ENCODE measurements at regions not wholly inside any gene's neighbourhood (a gene's known extent, or its start where the extent isn't known, plus 50 kb on each side); places are given as distances from the start of the nearest gene placed in this dataset.

GRCh38 chr4:131430302-131430701, 1718.8 kb upstream of the PCDH10 start:
- no peak overlapping the region for H2AFZ ChIP-seq (ENCODE audit: low read length)
- H3K36me3 ChIP-seq (replicated peaks in 1 of 2; ENCODE audit: control insufficient read depth in 2 of 2, insufficient read depth in 2 of 2, low read length in 2 of 2), result no peaks in the 10 kb centered on the region
- no peak overlapping the region for H4K8ac ChIP-seq (ENCODE audit: low read depth, low read length)
- no peaks in the 10 kb centered on the region for H3K79me1 ChIP-seq (ENCODE audit: low read depth, low read length)
- no peaks in the 10 kb centered on the region for H3K27me3 ChIP-seq (ENCODE audit: control insufficient read depth in 3 of 3, insufficient read depth in 3 of 3, low read depth in 1 of 3, low read length in 3 of 3)
- H2BK15ac ChIP-seq (ENCODE audit: low read length), result no peak overlapping the region
- H4K91ac ChIP-seq (ENCODE audit: low read depth, low read length, poor library complexity), result no peak overlapping the region
- no CpG with 5 or more reads among the region's 3 CpGs for WGBS, 2 donors (ENCODE audit: extremely low coverage in 2 of 2, insufficient read length in 2 of 2, insufficient replicate concordance in 1 of 2)
- H3K23ac ChIP-seq (ENCODE audit: low read depth, low read length, poor library complexity), result no peak overlapping the region
- no peak for DNase-seq (ENCODE audit: low spot score)
- H3K14ac ChIP-seq (ENCODE audit: low read length), result no peak overlapping the region
- no peak overlapping the region for H2BK120ac ChIP-seq (ENCODE audit: low read depth, low read length)
- no peak overlapping the region for H3K4me3 ChIP-seq (ENCODE audit: low read length in 2 of 2)
- H3K9ac ChIP-seq (ENCODE audit: low read depth, low read length, poor library complexity), result no peak overlapping the region
- no peak overlapping the region for H3K4me2 ChIP-seq (ENCODE audit: insufficient read depth, low read length, poor library complexity, severe bottlenecking)
- no peaks in the 10 kb centered on the region for H3K4me1 ChIP-seq (ENCODE audit: control insufficient read depth in 2 of 2, insufficient read depth in 1 of 2, low read depth in 1 of 2, low read length in 2 of 2)
- H2BK5ac ChIP-seq (ENCODE audit: low read length), result no peak overlapping the region
- H3K9me3 ChIP-seq (replicated peaks in 1 of 2; ENCODE audit: control insufficient read depth in 2 of 2, insufficient read depth in 1 of 2, low read depth in 1 of 2, low read length in 2 of 2), result no peaks in the 10 kb centered on the region
- H3K4ac ChIP-seq (ENCODE audit: low read length), result no peak overlapping the region
- no peak overlapping the region for H2AK5ac ChIP-seq (ENCODE audit: low read depth, low read length)
- no peak overlapping the region for H2BK12ac ChIP-seq (ENCODE audit: low read length)
- H3K18ac ChIP-seq (ENCODE audit: low read length), result no peak overlapping the region
- no peak overlapping the region for H3K27ac ChIP-seq (replicated peaks; ENCODE audit: low read length)

- Histone ChIP-seq H3K9ac (ENCODE audit: low read depth, low read length, poor library complexity) (no peak overlapping the region), H3K4me3 (ENCODE audit: low read length in 2 of 2) (no peak overlapping the region), H3K9me3 (replicated peaks in 1 of 2; ENCODE audit: control insufficient read depth in 2 of 2, insufficient read depth in 1 of 2, low read depth in 1 of 2, low read length in 2 of 2) (no peaks in the 10 kb centered on the region), H2AFZ (ENCODE audit: low read length) (no peak overlapping the region), H3K18ac (ENCODE audit: low read length) (no peak overlapping the region), H3K14ac (ENCODE audit: low read length) (no peak overlapping the region), H4K91ac (ENCODE audit: low read depth, low read length, poor library complexity) (no peak overlapping the region), H3K27ac (replicated peaks; ENCODE audit: low read length) (no peak overlapping the region), H3K4me2 (ENCODE audit: insufficient read depth, low read length, poor library complexity, severe bottlenecking) (no peak overlapping the region), H3K4ac (ENCODE audit: low read length) (no peak overlapping the region), H3K27me3 (ENCODE audit: control insufficient read depth in 3 of 3, insufficient read depth in 3 of 3, low read depth in 1 of 3, low read length in 3 of 3) (no peaks in the 10 kb centered on the region), H2AK5ac (ENCODE audit: low read depth, low read length) (no peak overlapping the region), H2BK15ac (ENCODE audit: low read length) (no peak overlapping the region), H4K8ac (ENCODE audit: low read depth, low read length) (no peak overlapping the region), H2BK120ac (ENCODE audit: low read depth, low read length) (no peak overlapping the region), H3K4me1 (ENCODE audit: control insufficient read depth in 2 of 2, insufficient read depth in 1 of 2, low read depth in 1 of 2, low read length in 2 of 2) (no peaks in the 10 kb centered on the region), H2BK5ac (ENCODE audit: low read length) (no peak overlapping the region), H3K23ac (ENCODE audit: low read depth, low read length, poor library complexity) (no peak overlapping the region), H3K79me1 (ENCODE audit: low read depth, low read length) (no peaks in the 10 kb centered on the region), H3K36me3 (replicated peaks in 1 of 2; ENCODE audit: control insufficient read depth in 2 of 2, insufficient read depth in 2 of 2, low read length in 2 of 2) (no peaks in the 10 kb centered on the region), H2BK12ac (ENCODE audit: low read length) (no peak overlapping the region)
- no CpG with 5 or more reads among the region's 7 CpGs for WGBS, 2 donors (ENCODE audit: extremely low coverage in 2 of 2, insufficient read length in 2 of 2, insufficient replicate concordance in 1 of 2)
- DNase-seq (ENCODE audit: low spot score), result no peak
Observed at GRCh38 chr4:131441004-131441688, 1707.9 kb upstream of the PCDH10 start.

GRCh38 chr4:131447883-131448282, 1701.2 kb upstream of the PCDH10 start:
- H3K27me3 ChIP-seq (ENCODE audit: control insufficient read depth in 3 of 3, insufficient read depth in 3 of 3, low read depth in 1 of 3, low read length in 3 of 3), result no peaks in the 10 kb centered on the region
- H2BK15ac ChIP-seq (ENCODE audit: low read length), result no peak overlapping the region
- H2BK5ac ChIP-seq (ENCODE audit: low read length), result no peak overlapping the region
- no CpG with 5 or more reads among the region's 6 CpGs for WGBS, 2 donors (ENCODE audit: extremely low coverage in 2 of 2, insufficient read length in 2 of 2, insufficient replicate concordance in 1 of 2)
- H3K14ac ChIP-seq (ENCODE audit: low read length), result no peak overlapping the region
- no peak overlapping the region for H2BK120ac ChIP-seq (ENCODE audit: low read depth, low read length)
- H3K79me1 ChIP-seq (ENCODE audit: low read depth, low read length), result no peaks in the 10 kb centered on the region
- no peak overlapping the region for H3K4me2 ChIP-seq (ENCODE audit: insufficient read depth, low read length, poor library complexity, severe bottlenecking)
- H3K27ac ChIP-seq (replicated peaks; ENCODE audit: low read length), result no peak overlapping the region
- H3K4me1 ChIP-seq (ENCODE audit: control insufficient read depth in 2 of 2, insufficient read depth in 1 of 2, low read depth in 1 of 2, low read length in 2 of 2), result no peaks in the 10 kb centered on the region
- no peak overlapping the region for H3K4ac ChIP-seq (ENCODE audit: low read length)
- no peak overlapping the region for H2AFZ ChIP-seq (ENCODE audit: low read length)
- H4K8ac ChIP-seq (ENCODE audit: low read depth, low read length), result no peak overlapping the region
- no peaks in the 10 kb centered on the region for H3K9me3 ChIP-seq (replicated peaks in 1 of 2; ENCODE audit: control insufficient read depth in 2 of 2, insufficient read depth in 1 of 2, low read depth in 1 of 2, low read length in 2 of 2)
- no peak overlapping the region for H2AK5ac ChIP-seq (ENCODE audit: low read depth, low read length)
- H3K4me3 ChIP-seq (ENCODE audit: low read length in 2 of 2), result no peak overlapping the region
- no peak for DNase-seq (ENCODE audit: low spot score)
- no peak overlapping the region for H3K18ac ChIP-seq (ENCODE audit: low read length)
- no peak overlapping the region for H3K23ac ChIP-seq (ENCODE audit: low read depth, low read length, poor library complexity)
- no peaks in the 10 kb centered on the region for H3K36me3 ChIP-seq (replicated peaks in 1 of 2; ENCODE audit: control insufficient read depth in 2 of 2, insufficient read depth in 2 of 2, low read length in 2 of 2)
- no peak overlapping the region for H3K9ac ChIP-seq (ENCODE audit: low read depth, low read length, poor library complexity)
- no peak overlapping the region for H4K91ac ChIP-seq (ENCODE audit: low read depth, low read length, poor library complexity)
- no peak overlapping the region for H2BK12ac ChIP-seq (ENCODE audit: low read length)

- no peak overlapping the region for H2BK120ac ChIP-seq (ENCODE audit: low read depth, low read length)
- no CpG with 5 or more reads among the region's 1 CpG for WGBS, 2 donors (ENCODE audit: extremely low coverage in 2 of 2, insufficient read length in 2 of 2, insufficient replicate concordance in 1 of 2)
Observed at GRCh38 chr4:131450572-131451209, 1698.4 kb upstream of the PCDH10 start.

More at GRCh38 chr4:131450572-131451209, 1698.4 kb upstream of the PCDH10 start:
- H3K4me2 ChIP-seq (ENCODE audit: insufficient read depth, low read length, poor library complexity, severe bottlenecking), result no peak overlapping the region
- H3K14ac ChIP-seq (ENCODE audit: low read length), result no peak overlapping the region
- no peak overlapping the region for H3K18ac ChIP-seq (ENCODE audit: low read length)
- H3K79me1 ChIP-seq (ENCODE audit: low read depth, low read length), result no peaks in the 10 kb centered on the region
- DNase-seq (ENCODE audit: low spot score), result no peak
- H4K91ac ChIP-seq (ENCODE audit: low read depth, low read length, poor library complexity), result no peak overlapping the region
- H2AFZ ChIP-seq (ENCODE audit: low read length), result no peak overlapping the region
- H3K4me3 ChIP-seq (ENCODE audit: low read length in 2 of 2), result no peak overlapping the region
- H4K8ac ChIP-seq (ENCODE audit: low read depth, low read length), result no peak overlapping the region
- no peak overlapping the region for H3K9ac ChIP-seq (ENCODE audit: low read depth, low read length, poor library complexity)
- H2BK5ac ChIP-seq (ENCODE audit: low read length), result no peak overlapping the region
- no peak overlapping the region for H2BK12ac ChIP-seq (ENCODE audit: low read length)
- no peaks in the 10 kb centered on the region for H3K27me3 ChIP-seq (ENCODE audit: control insufficient read depth in 3 of 3, insufficient read depth in 3 of 3, low read depth in 1 of 3, low read length in 3 of 3)
- no peak overlapping the region for H3K23ac ChIP-seq (ENCODE audit: low read depth, low read length, poor library complexity)
- H3K4me1 ChIP-seq (ENCODE audit: control insufficient read depth in 2 of 2, insufficient read depth in 1 of 2, low read depth in 1 of 2, low read length in 2 of 2), result no peaks in the 10 kb centered on the region
- no peak overlapping the region for H3K27ac ChIP-seq (replicated peaks; ENCODE audit: low read length)
- no peak overlapping the region for H3K4ac ChIP-seq (ENCODE audit: low read length)
- no peaks in the 10 kb centered on the region for H3K36me3 ChIP-seq (replicated peaks in 1 of 2; ENCODE audit: control insufficient read depth in 2 of 2, insufficient read depth in 2 of 2, low read length in 2 of 2)
- H2BK15ac ChIP-seq (ENCODE audit: low read length), result no peak overlapping the region
- no peaks in the 10 kb centered on the region for H3K9me3 ChIP-seq (replicated peaks in 1 of 2; ENCODE audit: control insufficient read depth in 2 of 2, insufficient read depth in 1 of 2, low read depth in 1 of 2, low read length in 2 of 2)
- no peak overlapping the region for H2AK5ac ChIP-seq (ENCODE audit: low read depth, low read length)

Data from neuronal stem cell (in vitro differentiated cells).